ENCODE measurements at regions not wholly inside any gene's neighbourhood (a gene's known extent, or its start where the extent isn't known, plus 50 kb on each side); places are given as distances from the start of the nearest gene placed in this dataset.
"Not testable (repeated sequence)": the region's sequence is repeated elsewhere in the genome, so short reads cannot be mapped to it uniquely, and the experiment has no call there.

- in situ Hi-C loops (cut with MboI; ENCODE audit: low pct_unique_long_range_greater_than_20kb, low sequenced_read_pairs); DNase-seq: not testable (repeated sequence)
Measured at GRCh38 chr4:79674906-79675305, 266.9 kb upstream of the GK2 start.

GRCh38 chr4:79673898-79674297 lies 265.9 kb upstream of the GK2 start:
- peak; percentile 80 for DNase-seq
- in situ Hi-C loops (cut with MboI; ENCODE audit: low pct_unique_long_range_greater_than_20kb, low sequenced_read_pairs): no loop called here

- DNase-seq: peak; percentile 33
- in situ Hi-C loops (cut with MboI; ENCODE audit: low pct_unique_long_range_greater_than_20kb, low sequenced_read_pairs): no loop called here
Measured at GRCh38 chr4:79673377-79673776, 265.3 kb upstream of the GK2 start.

GRCh38 chr4:79666875-79667274 lies 258.8 kb upstream of the GK2 start:
- in situ Hi-C loops (cut with MboI; ENCODE audit: low pct_unique_long_range_greater_than_20kb, low sequenced_read_pairs): no loop called here
- DNase-seq: no peak

- DNase-seq: no peak
- in situ Hi-C loops (cut with MboI; ENCODE audit: low pct_unique_long_range_greater_than_20kb, low sequenced_read_pairs): no loop called here
Measured at GRCh38 chr4:79666112-79666511, 258.1 kb upstream of the GK2 start.

- no peak for DNase-seq
- in situ Hi-C loops (cut with MboI; ENCODE audit: low pct_unique_long_range_greater_than_20kb, low sequenced_read_pairs): no loop called here
Measured at GRCh38 chr4:79663865-79664264, 255.8 kb upstream of the GK2 start.

GRCh38 chr4:79663141-79663540 lies 255.1 kb upstream of the GK2 start:
- no peak for DNase-seq
- in situ Hi-C loops (cut with MboI; ENCODE audit: low pct_unique_long_range_greater_than_20kb, low sequenced_read_pairs): no loop called here

GRCh38 chr4:79662651-79663050 lies 254.6 kb upstream of the GK2 start:
- no peak for DNase-seq
- in situ Hi-C loops (cut with MboI; ENCODE audit: low pct_unique_long_range_greater_than_20kb, low sequenced_read_pairs): no loop called here

GRCh38 chr4:79661196-79661595 lies 253.2 kb upstream of the GK2 start:
- no peak for DNase-seq
- in situ Hi-C loops (cut with MboI; ENCODE audit: low pct_unique_long_range_greater_than_20kb, low sequenced_read_pairs): no loop called here

- in situ Hi-C loops (cut with MboI; ENCODE audit: low pct_unique_long_range_greater_than_20kb, low sequenced_read_pairs): not testable (repeated sequence)
Measured at GRCh38 chr4:79659308-79659870, 251.4 kb upstream of the GK2 start.

GRCh38 chr4:79657379-79657778 lies 249.4 kb upstream of the GK2 start:
- in situ Hi-C loops (cut with MboI; ENCODE audit: low pct_unique_long_range_greater_than_20kb, low sequenced_read_pairs): no loop called here
- no peak for DNase-seq

More at GRCh38 chr4:79659308-79659870, 251.4 kb upstream of the GK2 start:
- DNase-seq: not testable (repeated sequence)

- no peak for DNase-seq
- in situ Hi-C loops (cut with MboI; ENCODE audit: low pct_unique_long_range_greater_than_20kb, low sequenced_read_pairs): no loop called here
Measured at GRCh38 chr4:79653871-79654270, 245.8 kb upstream of the GK2 start.

GRCh38 chr4:79652738-79653137 lies 244.7 kb upstream of the GK2 start:
- no peak for DNase-seq
- in situ Hi-C loops (cut with MboI; ENCODE audit: low pct_unique_long_range_greater_than_20kb, low sequenced_read_pairs): no loop called here

- in situ Hi-C loops (cut with MboI; ENCODE audit: low pct_unique_long_range_greater_than_20kb, low sequenced_read_pairs): no loop called here
- no peak for DNase-seq
Measured at GRCh38 chr4:79652232-79652631, 244.2 kb upstream of the GK2 start.

- no peak for DNase-seq
- in situ Hi-C loops (cut with MboI; ENCODE audit: low pct_unique_long_range_greater_than_20kb, low sequenced_read_pairs): no loop called here
Measured at GRCh38 chr4:79651456-79651855, 243.4 kb upstream of the GK2 start.

GRCh38 chr4:79650794-79651431 lies 242.9 kb upstream of the GK2 start:
- in situ Hi-C loops (cut with MboI; ENCODE audit: low pct_unique_long_range_greater_than_20kb, low sequenced_read_pairs): no loop called here
- DNase-seq: no peak

- DNase-seq: no peak
- in situ Hi-C loops (cut with MboI; ENCODE audit: low pct_unique_long_range_greater_than_20kb, low sequenced_read_pairs): no loop called here
Measured at GRCh38 chr4:79650217-79650616, 242.2 kb upstream of the GK2 start.

GRCh38 chr4:79645942-79646341 lies 237.9 kb upstream of the GK2 start:
- no peak for DNase-seq
- in situ Hi-C loops (cut with MboI; ENCODE audit: low pct_unique_long_range_greater_than_20kb, low sequenced_read_pairs): no loop called here

GRCh38 chr4:79638735-79639134 lies 230.7 kb upstream of the GK2 start:
- DNase-seq: no peak
- in situ Hi-C loops (cut with MboI; ENCODE audit: low pct_unique_long_range_greater_than_20kb, low sequenced_read_pairs): no loop called here

GRCh38 chr4:79636991-79637390 lies 229.0 kb upstream of the GK2 start:
- DNase-seq: no peak
- in situ Hi-C loops (cut with MboI; ENCODE audit: low pct_unique_long_range_greater_than_20kb, low sequenced_read_pairs): no loop called here

GRCh38 chr4:79634111-79634510 lies 226.1 kb upstream of the GK2 start:
- DNase-seq: no peak
- in situ Hi-C loops (cut with MboI; ENCODE audit: low pct_unique_long_range_greater_than_20kb, low sequenced_read_pairs): no loop called here

Data from KBM-7 (cell line).